WTC11 (cell line): ENCODE measurements at regions not wholly inside any gene's neighbourhood (a gene's known extent, or its start where the extent isn't known, plus 50 kb on each side); places are given as distances from the start of the nearest gene placed in this dataset.

ENCODE experiments used
- ATAC-seq: fragments of 200-7000 bp; cut with Tn5 transposase; 2 replicates; pipeline ENCODE4 v1.10.0; 2021; ENCODE audit warnings: mild to moderate bottlenecking, moderate library complexity
- CTCF ChIA-PET: fragments of 300-600 bp; sonication (Branson Sonifier 250); formaldehyde crosslinking; loops from one replicate; lab custom pipeline; 2021; ENCODE audit warnings: antibody characterized with exemption; lab: Charles Lee
- POLR2A ChIA-PET: fragments of 350-600 bp; sonication (Branson Sonifier 250); formaldehyde crosslinking; loops from one replicate; lab custom pipeline; 2021; ENCODE audit warnings: antibody characterized with exemption; lab: Charles Lee
- DNase-seq: peaks from one replicate; pipeline ENCODE4 v3.0.0; 2021; ENCODE audit warnings: low spot score
- H3K27ac Mint-ChIP-seq: 2 replicates; pipeline ENCODE4 v1.8.0; 2021; ENCODE audit warnings: mixed read lengths
- H3K27me3 Mint-ChIP-seq: 2 replicates; pipeline ENCODE4 v1.8.0; 2021; ENCODE audit warnings: low read depth, mild to moderate bottlenecking, moderate library complexity, mixed read lengths
- H3K36me3 Mint-ChIP-seq: 2 replicates; pipeline ENCODE4 v1.8.0; 2021; ENCODE audit warnings: mixed read lengths
- H3K4me1 Mint-ChIP-seq: 2 replicates; pipeline ENCODE4 v1.8.0; 2022; ENCODE audit warnings: mixed read lengths
- H3K4me3 Mint-ChIP-seq: 2 replicates; pipeline ENCODE4 v1.8.0; 2021; ENCODE audit warnings: mild to moderate bottlenecking, moderate library complexity, mixed read lengths
- H3K9me3 Mint-ChIP-seq: 2 replicates; pipeline ENCODE4 v1.8.0; 2021; ENCODE audit warnings: mixed read lengths
- AR ChIP-seq: fragments of 250-450 bp; sonication (Bioruptor Pico); IDR thresholded peaks from 2 replicates; pipeline ENCODE4 v1.9.0; 2021; ENCODE audit warnings: mild to moderate bottlenecking
- CREM ChIP-seq: sonication (generic); formaldehyde crosslinking; IDR thresholded peaks from 2 replicates; pipeline ENCODE4 v1.8.1; 2022; ENCODE audit warnings: mild to moderate bottlenecking, missing genetic modification reagents, moderate library complexity
- E2F4 ChIP-seq: sonication (generic); formaldehyde crosslinking; IDR thresholded peaks from 2 replicates; pipeline ENCODE4 v1.8.1; 2022; ENCODE audit warnings: low read depth, mild to moderate bottlenecking, moderate library complexity, missing genetic modification reagents, borderline replicate concordance
- EMX1 ChIP-seq: fragments of 250-450 bp; sonication (Bioruptor Pico); IDR thresholded peaks from 2 replicates; pipeline ENCODE4 v1.8.0; 2021; ENCODE audit warnings: mild to moderate bottlenecking
- ETV6 ChIP-seq: sonication (generic); formaldehyde crosslinking; IDR thresholded peaks from 2 replicates; pipeline ENCODE4 v1.8.1; 2022; ENCODE audit warnings: mild to moderate bottlenecking, missing genetic modification reagents
- FOXJ3 ChIP-seq: sonication (generic); formaldehyde crosslinking; IDR thresholded peaks from 2 replicates; pipeline ENCODE4 v1.9.0; 2021; ENCODE audit warnings: missing genetic modification reagents, mild to moderate bottlenecking, borderline replicate concordance
- FOXP1 ChIP-seq: sonication (generic); formaldehyde crosslinking; IDR thresholded peaks from 2 replicates; pipeline ENCODE4 v1.8.0; 2022; ENCODE audit warnings: missing genetic modification reagents, mild to moderate bottlenecking, moderate library complexity, borderline replicate concordance
- FOXP4 ChIP-seq: sonication (generic); formaldehyde crosslinking; IDR thresholded peaks from 2 replicates; pipeline ENCODE4 v1.8.0; 2022; ENCODE audit warnings: mild to moderate bottlenecking, missing genetic modification reagents
- HMGA2 ChIP-seq: fragments of 250-450 bp; sonication (Bioruptor Pico); IDR thresholded peaks from 2 replicates; pipeline ENCODE4 v1.4.0; 2021; ENCODE audit warnings: mild to moderate bottlenecking, moderate library complexity
- JUN ChIP-seq: sonication (generic); formaldehyde crosslinking; IDR thresholded peaks from 2 replicates; pipeline ENCODE4 v1.8.0; 2023; ENCODE audit warnings: mild to moderate bottlenecking, missing genetic modification reagents
- MXD4 ChIP-seq: fragments of 250-450 bp; sonication (Bioruptor Pico); IDR thresholded peaks from 2 replicates; pipeline ENCODE4 v1.8.0; 2021; ENCODE audit warnings: mild to moderate bottlenecking, moderate library complexity, borderline replicate concordance
- NFYB ChIP-seq: sonication (generic); formaldehyde crosslinking; conservative IDR thresholded peaks from 2 replicates; pipeline ENCODE4 v1.8.0; 2022; ENCODE audit warnings: low read depth, missing genetic modification reagents
- RELA ChIP-seq: sonication (generic); formaldehyde crosslinking; IDR thresholded peaks from 2 replicates; pipeline ENCODE4 v1.8.1; 2022; ENCODE audit warnings: missing genetic modification reagents, mild to moderate bottlenecking, borderline replicate concordance
- SP1 ChIP-seq: sonication (generic); formaldehyde crosslinking; conservative IDR thresholded peaks from 2 replicates; pipeline ENCODE4 v1.8.1; 2022; ENCODE audit warnings: missing genetic modification reagents
- TCF7 ChIP-seq: sonication (generic); formaldehyde crosslinking; IDR thresholded peaks from 2 replicates; pipeline ENCODE4 v1.8.0; 2022; ENCODE audit warnings: mild to moderate bottlenecking, low read depth, missing genetic modification reagents, moderate library complexity
- TP53 ChIP-seq: sonication (generic); formaldehyde crosslinking; IDR thresholded peaks from 2 replicates; pipeline ENCODE4 v1.8.1; 2023; ENCODE audit warnings: mild to moderate bottlenecking, missing genetic modification reagents
- USF1 ChIP-seq: sonication (generic); formaldehyde crosslinking; IDR thresholded peaks from 2 replicates; pipeline ENCODE4 v1.8.0; 2022; ENCODE audit warnings: mild to moderate bottlenecking, missing genetic modification reagents
- ZBTB21 ChIP-seq: sonication (generic); formaldehyde crosslinking; IDR thresholded peaks from 2 replicates; pipeline ENCODE4 v1.8.1; 2023; ENCODE audit warnings: mild to moderate bottlenecking, missing genetic modification reagents, borderline replicate concordance
- ZMAT4 ChIP-seq: fragments of 250-450 bp; sonication (Bioruptor Pico); IDR thresholded peaks from 2 replicates; pipeline ENCODE4 v1.9.0; 2021; ENCODE audit warnings: mild to moderate bottlenecking
- ZNF138 ChIP-seq: sonication (generic); formaldehyde crosslinking; conservative IDR thresholded peaks from 2 replicates; pipeline ENCODE4 v1.8.1; 2022; ENCODE audit warnings: mild to moderate bottlenecking, moderate library complexity, missing genetic modification reagents
- ZNF281 ChIP-seq: sonication (generic); formaldehyde crosslinking; IDR thresholded peaks from 2 replicates; pipeline ENCODE4 v1.8.0; 2023; ENCODE audit warnings: mild to moderate bottlenecking, missing genetic modification reagents

- CTCF ChIA-PET: no interaction called here
- H3K4me1 Mint-ChIP-seq: no peaks in the 10 kb centered on the region
These were observed 73.3 kb upstream of the NREP start for GRCh38 chr5:111830333-111830732.

GRCh38 chr5:111829701-111830100 lies 72.7 kb upstream of the NREP start:
- ATAC-seq: no peak
- no peaks in the 10 kb centered on the region for H3K4me1 Mint-ChIP-seq
- no peak overlapping the region for H3K4me3 Mint-ChIP-seq
- peaks cover 25% of the 10 kb centered on the region for H3K9me3 Mint-ChIP-seq
- ChIA-PET POLR2A (no interaction called here), CTCF (no interaction called here)
- DNase-seq: no peak
- TF ChIP-seq ZMAT4 (CRISPR knock-in tag): no peak
- no peak for TF ChIP-seq USF1 (CRISPR knock-in tag)
- TF ChIP-seq HMGA2 (CRISPR knock-in tag): no peak
- no peak for TF ChIP-seq NFYB (CRISPR knock-in tag)
- no peak for TF ChIP-seq TCF7 (CRISPR knock-in tag)
- TF ChIP-seq ETV6: no peak
- no peak for TF ChIP-seq ZBTB21
- TF ChIP-seq TP53 (CRISPR knock-in tag): no peak
- no peak for TF ChIP-seq FOXJ3 (CRISPR knock-in tag)
- TF ChIP-seq ZNF138: no peak
- no peak for TF ChIP-seq AR (CRISPR knock-in tag)
- TF ChIP-seq MXD4 (CRISPR knock-in tag): no peak
- H3K36me3 Mint-ChIP-seq: no peaks in the 10 kb centered on the region; the same call in 1 of the 2 replicates
- no peak overlapping the region for H3K27ac Mint-ChIP-seq
- no peaks in the 10 kb centered on the region; the same call in 1 of the 2 replicates for H3K27me3 Mint-ChIP-seq

More at GRCh38 chr5:111830333-111830732, 73.3 kb upstream of the NREP start:
- Mint-ChIP-seq H3K27me3 (no peaks in the 10 kb centered on the region; the same call in 1 of the 2 replicates), H3K27ac (no peak overlapping the region), H3K36me3 (no peaks in the 10 kb centered on the region; the same call in 1 of the 2 replicates), H3K9me3 (peaks cover 22% of the 10 kb centered on the region), H3K4me3 (no peak overlapping the region)
- TF ChIP-seq SP1 (CRISPR knock-in tag) (no peak), FOXP4 (CRISPR knock-in tag) (no peak)
- ATAC-seq: no peak
- DNase-seq: no peak
- POLR2A ChIA-PET: no interaction called here

- no peak for ATAC-seq
- Mint-ChIP-seq H3K4me3 (no peak overlapping the region), H3K27ac (no peak overlapping the region), H3K9me3 (peaks cover 21% of the 10 kb centered on the region), H3K27me3 (no peaks in the 10 kb centered on the region; the same call in 1 of the 2 replicates), H3K36me3 (no peaks in the 10 kb centered on the region; the same call in 1 of the 2 replicates), H3K4me1 (no peaks in the 10 kb centered on the region)
- DNase-seq: no peak
- ChIA-PET CTCF (no interaction called here), POLR2A (no interaction called here)
- TF ChIP-seq E2F4 (CRISPR knock-in tag): no peak
- TF ChIP-seq FOXP1 (CRISPR knock-in tag): no peak
- TF ChIP-seq ZNF281 (CRISPR knock-in tag): no peak
- no peak for TF ChIP-seq JUN (CRISPR knock-in tag)
- TF ChIP-seq AR (CRISPR knock-in tag): no peak
- no peak for TF ChIP-seq CREM (CRISPR knock-in tag)
- TF ChIP-seq EMX1 (CRISPR knock-in tag): no peak
- no peak for TF ChIP-seq RELA (CRISPR knock-in tag)
These were observed 69.1 kb upstream of the NREP start for GRCh38 chr5:111826064-111826463.
